Gastroesophageal sphincter (tissue), 3 donors: ENCODE measurements at regions not wholly inside any gene's neighbourhood (a gene's known extent, or its start where the extent isn't known, plus 50 kb on each side); places are given as distances from the start of the nearest gene placed in this dataset.

Experiments
- EP300 ChIP-seq: sonication (generic); formaldehyde crosslinking; IDR thresholded peaks from one replicate; pipeline ENCODE4 v1.6.1; 2017; ENCODE audit warnings: antibody characterized with exemption, mild to moderate bottlenecking
- POLR2A ChIP-seq, 2 donors: fragments of 450-650 bp; IDR thresholded peaks; one replicate each; pipeline ENCODE4 v1.6.1; 2017; ENCODE audit warnings: antibody characterized with exemption in 2 of 2, mild to moderate bottlenecking in 2 of 2, moderate library complexity in 1 of 2
- POLR2AphosphoS5 ChIP-seq: sonication (generic); formaldehyde crosslinking; IDR thresholded peaks from one replicate; pipeline ENCODE4 v1.6.1; 2017; ENCODE audit warnings: antibody characterized with exemption
- TF ChIP-seq, protein P1 (sequence below), 4 experiments: fragments of 200-600 bp in 2 of 4; fragments of 450-650 bp in 2 of 4; sonication (generic) in 1 of 4; IDR thresholded peaks; one replicate each; pipeline ENCODE4 v1.5.1; 2017 to 2019; ENCODE audit warnings: antibody characterized with exemption in 4 of 4, mild to moderate bottlenecking in 2 of 4, moderate library complexity in 2 of 4

DNA sequence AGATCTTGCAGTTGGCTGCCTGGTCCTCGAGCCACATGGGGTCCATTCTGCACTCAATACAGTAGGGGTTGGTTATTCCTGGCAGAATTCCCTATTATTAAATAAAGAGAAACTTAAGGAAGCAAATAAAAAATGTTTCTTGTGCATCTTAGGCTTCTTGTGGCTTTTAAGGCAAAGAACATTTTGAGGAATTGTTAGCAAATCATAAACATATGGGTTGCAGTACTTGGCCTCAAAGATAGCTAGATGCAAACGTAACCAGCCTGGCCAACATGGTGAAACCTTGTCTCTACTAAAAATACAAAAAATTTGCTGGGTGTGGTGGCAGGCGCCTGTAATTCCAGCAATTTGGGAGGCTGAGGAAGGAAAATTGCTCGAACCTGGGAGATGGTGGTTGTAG lies 50.8 kb upstream of the KCNA5 start:
- TF ChIP-seq, protein P1, sequence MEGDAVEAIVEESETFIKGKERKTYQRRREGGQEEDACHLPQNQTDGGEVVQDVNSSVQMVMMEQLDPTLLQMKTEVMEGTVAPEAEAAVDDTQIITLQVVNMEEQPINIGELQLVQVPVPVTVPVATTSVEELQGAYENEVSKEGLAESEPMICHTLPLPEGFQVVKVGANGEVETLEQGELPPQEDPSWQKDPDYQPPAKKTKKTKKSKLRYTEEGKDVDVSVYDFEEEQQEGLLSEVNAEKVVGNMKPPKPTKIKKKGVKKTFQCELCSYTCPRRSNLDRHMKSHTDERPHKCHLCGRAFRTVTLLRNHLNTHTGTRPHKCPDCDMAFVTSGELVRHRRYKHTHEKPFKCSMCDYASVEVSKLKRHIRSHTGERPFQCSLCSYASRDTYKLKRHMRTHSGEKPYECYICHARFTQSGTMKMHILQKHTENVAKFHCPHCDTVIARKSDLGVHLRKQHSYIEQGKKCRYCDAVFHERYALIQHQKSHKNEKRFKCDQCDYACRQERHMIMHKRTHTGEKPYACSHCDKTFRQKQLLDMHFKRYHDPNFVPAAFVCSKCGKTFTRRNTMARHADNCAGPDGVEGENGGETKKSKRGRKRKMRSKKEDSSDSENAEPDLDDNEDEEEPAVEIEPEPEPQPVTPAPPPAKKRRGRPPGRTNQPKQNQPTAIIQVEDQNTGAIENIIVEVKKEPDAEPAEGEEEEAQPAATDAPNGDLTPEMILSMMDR (IDR thresholded peaks at IDR 0.05): no peak
- TF ChIP-seq EP300: no peak
- TF ChIP-seq POLR2A (IDR thresholded peaks at IDR 0.05): no peak
- no peak for TF ChIP-seq POLR2AphosphoS5
